Astrocyte (in vitro differentiated cells and primary cell): ENCODE measurements at regions not wholly inside any gene's neighbourhood (a gene's known extent, or its start where the extent isn't known, plus 50 kb on each side); places are given as distances from the start of the nearest gene placed in this dataset.

Experiments
- DNase-seq: peaks from one replicate; pipeline ENCODE4 v3.0.0-alpha.2; 2010; ENCODE audit warnings: low read depth
- FAIRE-seq: peaks from 2 replicates; lab custom pipeline; 2011; peaks lifted over from hg19 to GRCh38; lab: Jason Lieb, UNC
- H2AFZ ChIP-seq: 2 replicates; pipeline ENCODE4 v1.6.0; 2012; ENCODE audit warnings: low read depth, low read length, inconsistent platforms
- H3K27ac ChIP-seq: 2 replicates; pipeline ENCODE4 v1.5.1; 2011; ENCODE audit warnings: low read depth, low read length, inconsistent platforms
- H3K27me3 ChIP-seq: 2 replicates; pipeline ENCODE4 v1.6.0; 2011; ENCODE audit warnings: low read length, inconsistent platforms; ENCODE audit not compliant: insufficient read depth
- H3K36me3 ChIP-seq: 2 replicates; pipeline ENCODE4 v1.5.1; 2011; ENCODE audit warnings: low read length, inconsistent platforms; ENCODE audit not compliant: insufficient read depth
- H3K4me1 ChIP-seq: 2 replicates; pipeline ENCODE4 v1.5.1; 2011; ENCODE audit warnings: low read length, inconsistent platforms; ENCODE audit not compliant: insufficient read depth
- H3K4me2 ChIP-seq: 2 replicates; pipeline ENCODE4 v1.6.0; 2012; ENCODE audit warnings: low read length, inconsistent platforms
- H3K4me3 ChIP-seq: 2 replicates; pipeline ENCODE4 v1.5.1; 2011; ENCODE audit warnings: low read depth, mild to moderate bottlenecking, low read length, inconsistent platforms; ENCODE audit not compliant: insufficient read depth
- H3K79me2 ChIP-seq: 2 replicates; pipeline ENCODE4 v1.6.0; 2012; ENCODE audit warnings: mild to moderate bottlenecking, low read length, inconsistent platforms; ENCODE audit not compliant: insufficient read depth
- H3K9ac ChIP-seq: 2 replicates; pipeline ENCODE4 v1.6.0; 2012; ENCODE audit warnings: mild to moderate bottlenecking, low read length, inconsistent platforms
- H3K9me3 ChIP-seq: 2 replicates; pipeline ENCODE4 v1.5.1; 2012; ENCODE audit warnings: low read depth, mild to moderate bottlenecking, low read length, inconsistent platforms; ENCODE audit not compliant: insufficient read depth
- H4K20me1 ChIP-seq: 2 replicates; pipeline ENCODE4 v1.6.0; 2012; ENCODE audit warnings: low read length, inconsistent platforms; ENCODE audit not compliant: insufficient read depth
- H3K27ac Mint-ChIP-seq: one replicate; pipeline ENCODE4 v1.8.0; 2021; ENCODE audit warnings: mild to moderate bottlenecking, mixed read lengths; ENCODE audit not compliant: unreplicated experiment
- H3K27me3 Mint-ChIP-seq: one replicate; pipeline ENCODE4 v1.8.0; 2021; ENCODE audit warnings: low read depth, mixed read lengths; ENCODE audit not compliant: unreplicated experiment
- H3K36me3 Mint-ChIP-seq: one replicate; pipeline ENCODE4 v1.8.0; 2021; ENCODE audit warnings: low read depth, mixed read lengths; ENCODE audit not compliant: unreplicated experiment
- H3K4me1 Mint-ChIP-seq: one replicate; pipeline ENCODE4 v1.8.0; 2021; ENCODE audit warnings: low read depth, mixed read lengths; ENCODE audit not compliant: unreplicated experiment
- H3K4me3 Mint-ChIP-seq: one replicate; pipeline ENCODE4 v1.8.0; 2021; ENCODE audit warnings: mild to moderate bottlenecking, moderate library complexity, mixed read lengths; ENCODE audit not compliant: unreplicated experiment
- H3K9me3 Mint-ChIP-seq: one replicate; pipeline ENCODE4 v1.8.0; 2021; ENCODE audit warnings: mild to moderate bottlenecking, mixed read lengths; ENCODE audit not compliant: unreplicated experiment
- CTCF ChIP-seq: IDR thresholded peaks from 2 replicates; pipeline ENCODE4 v1.5.1; 2011; ENCODE audit warnings: low read depth, mild to moderate bottlenecking, inconsistent platforms, low read length, moderate library complexity; ENCODE audit not compliant: insufficient read depth
- EZH2 ChIP-seq: IDR thresholded peaks from 2 replicates; pipeline ENCODE4 v1.6.1; 2012; ENCODE audit warnings: mild to moderate bottlenecking, low read length, inconsistent platforms; ENCODE audit not compliant: insufficient read depth

- Histone ChIP-seq H3K9ac (no peak overlapping the region), H3K4me1 (no peaks in the 10 kb centered on the region), H3K27me3 (no peaks in the 10 kb centered on the region), H3K9me3 (no peaks in the 10 kb centered on the region), H2AFZ (no peak overlapping the region), H3K4me2 (no peak overlapping the region), H4K20me1 (no peaks in the 10 kb centered on the region), H3K36me3 (no peaks in the 10 kb centered on the region), H3K4me3 (no peak overlapping the region), H3K79me2 (no peaks in the 10 kb centered on the region), H3K27ac (no peak overlapping the region)
- FAIRE-seq (no peak), DNase-seq (no peak)
- no peak overlapping the region for H3K4me3 Mint-ChIP-seq
- H3K9me3 Mint-ChIP-seq = no peaks in the 10 kb centered on the region
- no peaks in the 10 kb centered on the region for H3K36me3 Mint-ChIP-seq
- no peaks in the 10 kb centered on the region for H3K27me3 Mint-ChIP-seq
- TF ChIP-seq CTCF (no peak), EZH2 (no peak)
- no peaks in the 10 kb centered on the region for H3K4me1 Mint-ChIP-seq
- H3K27ac Mint-ChIP-seq = no peak overlapping the region
Measured at GRCh38 chrY:7437086-7437485, 525.5 kb upstream of the AMELY start.

GRCh38 chrY:7433817-7434809 lies 522.6 kb upstream of the AMELY start:
- H3K4me1 ChIP-seq = no peaks in the 10 kb centered on the region
- peak overlapping the region; percentile 73 for H3K27ac ChIP-seq
- H3K4me3 Mint-ChIP-seq = no peak overlapping the region
- TF ChIP-seq EZH2 (no peak), CTCF (no peak)
- no peak for FAIRE-seq
- H3K9me3 ChIP-seq = no peaks in the 10 kb centered on the region
- H2AFZ ChIP-seq = no peak overlapping the region
- H3K36me3 Mint-ChIP-seq = no peaks in the 10 kb centered on the region
- H3K27ac Mint-ChIP-seq = no peak overlapping the region
- H4K20me1 ChIP-seq = no peaks in the 10 kb centered on the region
- peak overlapping the region; percentile 38 for H3K4me2 ChIP-seq
- H3K27me3 ChIP-seq = no peaks in the 10 kb centered on the region
- H3K36me3 ChIP-seq = no peaks in the 10 kb centered on the region
- DNase-seq = no peak
- peak overlapping the region; percentile 43 for H3K9ac ChIP-seq
- no peaks in the 10 kb centered on the region for H3K9me3 Mint-ChIP-seq
- no peaks in the 10 kb centered on the region for H3K4me1 Mint-ChIP-seq
- no peaks in the 10 kb centered on the region for H3K27me3 Mint-ChIP-seq
- H3K79me2 ChIP-seq = no peaks in the 10 kb centered on the region
- H3K4me3 ChIP-seq = no peak overlapping the region

GRCh38 chrY:7419165-7419564 lies 507.6 kb upstream of the AMELY start:
- no peak overlapping the region for H3K4me2 ChIP-seq
- Mint-ChIP-seq H3K4me1 (no peaks in the 10 kb centered on the region), H3K36me3 (no peaks in the 10 kb centered on the region), H3K9me3 (no peaks in the 10 kb centered on the region), H3K27ac (no peak overlapping the region), H3K4me3 (no peak overlapping the region), H3K27me3 (no peaks in the 10 kb centered on the region)
- DNase-seq (no peak), FAIRE-seq (no peak)
- H3K27me3 ChIP-seq = no peaks in the 10 kb centered on the region
- no peak overlapping the region for H3K9ac ChIP-seq
- no peaks in the 10 kb centered on the region for H3K79me2 ChIP-seq
- H2AFZ ChIP-seq = no peak overlapping the region
- TF ChIP-seq EZH2 (no peak), CTCF (no peak)
- H3K4me1 ChIP-seq = no peaks in the 10 kb centered on the region
- H3K9me3 ChIP-seq = no peaks in the 10 kb centered on the region
- H4K20me1 ChIP-seq = no peaks in the 10 kb centered on the region
- H3K27ac ChIP-seq = no peak overlapping the region
- H3K4me3 ChIP-seq = no peak overlapping the region
- H3K36me3 ChIP-seq = no peaks in the 10 kb centered on the region
